Progenitor cell of endocrine pancreas (in vitro differentiated cells): ENCODE measurements at regions not wholly inside any gene's neighbourhood (a gene's known extent, or its start where the extent isn't known, plus 50 kb on each side); places are given as distances from the start of the nearest gene placed in this dataset.

ENCODE experiments used
- DNase-seq: peaks from one replicate; pipeline ENCODE4 v3.0.0; 2021; ENCODE audit warnings: low spot score; ENCODE audit not compliant: unreplicated experiment
- H3K27ac Mint-ChIP-seq: 2 replicates; pipeline ENCODE4 v1.8.0; 2021; ENCODE audit warnings: mild to moderate bottlenecking, moderate library complexity, mixed read lengths
- H3K27me3 Mint-ChIP-seq: 2 replicates; pipeline ENCODE4 v1.8.0; 2021; ENCODE audit warnings: mixed read lengths
- H3K36me3 Mint-ChIP-seq: 2 replicates; pipeline ENCODE4 v1.8.0; 2022; ENCODE audit warnings: mixed read lengths; ENCODE audit not compliant: insufficient read depth
- H3K4me1 Mint-ChIP-seq: 2 replicates; pipeline ENCODE4 v1.8.0; 2021; ENCODE audit warnings: low read depth, mixed read lengths
- H3K4me3 Mint-ChIP-seq: 2 replicates; pipeline ENCODE4 v1.8.0; 2021; ENCODE audit warnings: low read depth, mild to moderate bottlenecking, moderate library complexity, mixed read lengths
- H3K9me3 Mint-ChIP-seq: 2 replicates; pipeline ENCODE4 v1.8.0; 2021; ENCODE audit warnings: low read depth, mixed read lengths
- TF ChIP-seq, protein P1 (sequence below): fragments of 200-600 bp; sonication (generic); IDR thresholded peaks from one replicate; pipeline ENCODE4 v1.5.0; 2021; ENCODE audit warnings: antibody characterized with exemption, mild to moderate bottlenecking; ENCODE audit not compliant: unreplicated experiment

DNA sequence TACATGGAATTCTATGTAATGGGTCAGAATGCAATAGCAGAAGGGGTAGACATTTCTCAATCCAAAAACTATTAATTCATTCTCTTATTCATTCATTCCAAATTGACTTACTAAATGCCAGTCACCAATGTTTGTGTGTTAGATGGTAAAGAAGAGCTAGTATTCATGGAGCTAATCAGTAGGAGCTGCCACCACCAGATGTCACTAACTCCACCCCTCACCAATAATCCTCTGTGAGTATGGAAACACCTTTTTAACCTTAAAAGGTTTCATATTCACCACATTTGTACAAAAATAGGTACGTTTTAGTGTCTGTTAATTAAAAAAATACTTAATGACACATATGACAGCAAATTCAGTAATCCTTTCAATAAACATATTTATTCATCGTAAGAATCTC lies 131.8 kb upstream of the PKN2 start:
- no peaks in the 10 kb centered on the region for H3K9me3 Mint-ChIP-seq
- no peaks in the 10 kb centered on the region for H3K36me3 Mint-ChIP-seq
- DNase-seq = no peak
- no peak overlapping the region for H3K4me3 Mint-ChIP-seq
- H3K27me3 Mint-ChIP-seq = no peaks in the 10 kb centered on the region
- peaks cover 1% of the 10 kb centered on the region for H3K4me1 Mint-ChIP-seq
- TF ChIP-seq, protein P1, sequence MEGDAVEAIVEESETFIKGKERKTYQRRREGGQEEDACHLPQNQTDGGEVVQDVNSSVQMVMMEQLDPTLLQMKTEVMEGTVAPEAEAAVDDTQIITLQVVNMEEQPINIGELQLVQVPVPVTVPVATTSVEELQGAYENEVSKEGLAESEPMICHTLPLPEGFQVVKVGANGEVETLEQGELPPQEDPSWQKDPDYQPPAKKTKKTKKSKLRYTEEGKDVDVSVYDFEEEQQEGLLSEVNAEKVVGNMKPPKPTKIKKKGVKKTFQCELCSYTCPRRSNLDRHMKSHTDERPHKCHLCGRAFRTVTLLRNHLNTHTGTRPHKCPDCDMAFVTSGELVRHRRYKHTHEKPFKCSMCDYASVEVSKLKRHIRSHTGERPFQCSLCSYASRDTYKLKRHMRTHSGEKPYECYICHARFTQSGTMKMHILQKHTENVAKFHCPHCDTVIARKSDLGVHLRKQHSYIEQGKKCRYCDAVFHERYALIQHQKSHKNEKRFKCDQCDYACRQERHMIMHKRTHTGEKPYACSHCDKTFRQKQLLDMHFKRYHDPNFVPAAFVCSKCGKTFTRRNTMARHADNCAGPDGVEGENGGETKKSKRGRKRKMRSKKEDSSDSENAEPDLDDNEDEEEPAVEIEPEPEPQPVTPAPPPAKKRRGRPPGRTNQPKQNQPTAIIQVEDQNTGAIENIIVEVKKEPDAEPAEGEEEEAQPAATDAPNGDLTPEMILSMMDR = no peak
- H3K27ac Mint-ChIP-seq = no peak overlapping the region

DNA sequence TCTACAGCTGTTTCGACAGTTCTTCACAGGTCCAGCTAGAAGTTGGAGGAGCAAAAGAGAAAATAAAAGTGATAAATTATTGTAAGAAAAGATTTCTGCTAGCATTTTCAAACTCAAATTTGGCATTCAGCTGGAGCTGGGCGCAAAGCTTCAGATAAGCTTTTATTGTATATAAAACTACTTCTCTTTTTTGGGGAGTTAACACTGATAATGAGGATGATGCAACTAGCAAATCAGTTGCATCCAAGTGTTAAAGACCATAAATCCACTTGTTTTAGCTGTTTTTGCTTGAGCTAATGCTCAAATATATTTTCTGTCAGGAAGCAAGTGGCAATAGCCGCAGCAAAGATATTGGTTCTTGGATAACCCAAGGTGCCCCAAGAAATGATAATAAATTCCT lies 127.1 kb upstream of the PKN2 start:
- Mint-ChIP-seq H3K27me3 (no peaks in the 10 kb centered on the region), H3K27ac (no peak overlapping the region), H3K4me3 (no peak overlapping the region), H3K9me3 (no peaks in the 10 kb centered on the region), H3K36me3 (no peaks in the 10 kb centered on the region), H3K4me1 (peaks cover 1% of the 10 kb centered on the region)
- DNase-seq = no peak
- TF ChIP-seq, protein P1 = no peak

DNA sequence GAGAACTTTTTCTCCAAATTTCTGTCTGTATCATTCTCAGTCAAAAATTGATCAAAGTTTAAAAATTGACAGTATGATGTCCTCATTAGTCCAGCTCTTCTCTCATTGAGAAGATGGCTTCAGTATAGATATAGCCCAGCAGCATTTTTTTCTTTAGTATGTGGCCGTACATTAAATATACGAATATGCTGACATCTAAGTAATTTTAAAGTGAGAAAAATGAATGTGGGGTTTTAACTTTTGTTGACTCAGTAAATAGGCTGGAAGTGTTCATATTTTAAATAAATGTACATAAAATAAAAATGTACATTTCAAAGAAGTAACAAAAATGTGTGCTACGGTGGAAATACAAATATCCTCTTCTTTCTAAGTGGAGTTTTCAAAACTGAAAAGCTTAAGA lies 123.5 kb upstream of the PKN2 start:
- TF ChIP-seq, protein P1 = no peak
- no peaks in the 10 kb centered on the region for H3K9me3 Mint-ChIP-seq
- DNase-seq = no peak
- no peaks in the 10 kb centered on the region for H3K4me1 Mint-ChIP-seq
- peaks cover 3% of the 10 kb centered on the region for H3K27me3 Mint-ChIP-seq
- H3K36me3 Mint-ChIP-seq = no peaks in the 10 kb centered on the region
- no peak overlapping the region for H3K4me3 Mint-ChIP-seq
- H3K27ac Mint-ChIP-seq = no peak overlapping the region

DNA sequence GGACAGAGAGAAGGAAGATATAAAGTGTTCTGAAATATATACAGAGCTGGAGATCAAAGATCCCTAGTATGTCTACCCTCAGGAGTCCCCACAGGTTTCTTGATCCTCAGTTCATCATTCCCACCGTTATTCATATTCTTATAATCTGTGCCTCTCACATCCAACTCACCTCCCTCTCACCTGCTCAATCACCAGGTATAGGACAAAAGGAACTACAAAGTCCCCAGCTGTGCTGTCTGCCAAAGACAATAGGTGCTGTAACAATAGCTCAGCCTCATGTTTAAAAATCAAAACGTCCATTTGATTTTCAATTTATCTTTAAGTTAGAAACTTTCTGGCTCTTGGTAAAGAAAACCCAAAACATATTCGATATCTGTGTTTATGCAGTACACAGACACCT lies 121.1 kb upstream of the PKN2 start:
- H3K27me3 Mint-ChIP-seq = peaks cover 3% of the 10 kb centered on the region
- no peak overlapping the region for H3K27ac Mint-ChIP-seq
- H3K36me3 Mint-ChIP-seq = no peaks in the 10 kb centered on the region
- no peak overlapping the region for H3K4me3 Mint-ChIP-seq
- no peaks in the 10 kb centered on the region for H3K9me3 Mint-ChIP-seq
- DNase-seq = no peak
- TF ChIP-seq, protein P1 = no peak
- H3K4me1 Mint-ChIP-seq = no peaks in the 10 kb centered on the region

DNA sequence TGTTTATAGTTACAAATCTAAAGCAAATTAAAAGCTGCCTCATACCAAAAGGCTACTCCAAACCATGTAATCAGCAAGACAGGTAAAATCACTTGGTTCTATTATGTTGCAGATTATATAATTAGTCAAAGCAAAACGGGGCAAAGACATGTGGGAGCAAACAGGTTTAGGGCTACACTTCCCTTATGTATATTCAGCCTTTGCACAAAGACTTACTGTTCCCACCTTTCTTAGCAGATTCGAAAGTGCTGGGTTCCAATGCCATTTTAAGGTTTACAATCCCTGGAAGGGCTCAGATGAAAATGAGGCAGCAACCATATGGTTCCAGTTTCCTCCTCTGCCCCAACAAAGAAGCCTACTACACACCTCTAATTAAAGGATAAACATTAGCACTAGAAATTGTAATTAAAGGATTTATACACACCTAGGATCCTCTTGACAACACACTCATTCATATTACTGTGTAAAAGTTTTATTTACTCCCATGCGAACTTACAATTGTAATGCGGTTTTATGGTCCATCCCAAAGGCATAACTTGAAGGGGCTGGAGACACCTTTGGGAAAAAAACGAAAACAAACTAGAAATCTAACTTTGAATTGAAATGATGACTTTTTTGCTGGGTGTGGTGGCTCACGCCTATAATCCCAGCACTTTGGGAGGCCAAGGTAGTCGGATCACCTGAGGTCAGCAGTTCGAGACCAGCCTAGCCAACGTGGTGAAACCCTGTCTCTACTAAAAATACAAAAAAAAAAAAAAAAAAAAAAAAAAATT lies 117.3 kb upstream of the PKN2 start:
- Mint-ChIP-seq H3K27ac (no peak overlapping the region), H3K27me3 (peaks cover 5% of the 10 kb centered on the region), H3K36me3 (no peaks in the 10 kb centered on the region), H3K9me3 (no peaks in the 10 kb centered on the region), H3K4me3 (no peak overlapping the region), H3K4me1 (no peaks in the 10 kb centered on the region)
- no peak for DNase-seq
- TF ChIP-seq, protein P1 = no peak
